GM23248 (cell line): ENCODE measurements at regions not wholly inside any gene's neighbourhood (a gene's known extent, or its start where the extent isn't known, plus 50 kb on each side); places are given as distances from the start of the nearest gene placed in this dataset.

Experiments used
- EZH2 ChIP-seq: fragments of 200-600 bp; sonication (generic); IDR thresholded peaks from 2 replicates; pipeline ENCODE4 v1.6.1; 2018; ENCODE audit warnings: antibody characterized with exemption, mild to moderate bottlenecking; ENCODE audit not compliant: insufficient read depth, poor library complexity, severe bottlenecking
- EZH2phosphoT487 ChIP-seq: fragments of 200-600 bp; sonication (generic); IDR thresholded peaks from 2 replicates; pipeline ENCODE4 v1.6.1; 2018; ENCODE audit warnings: antibody characterized with exemption, moderate library complexity, mild to moderate bottlenecking, low read depth; ENCODE audit not compliant: insufficient read depth

GRCh38 chr9:90162326-90162725 is 480.3 kb downstream of the DIRAS2 start:
- TF ChIP-seq EZH2phosphoT487 (no peak), EZH2 (no peak)
